Fibroblast of gingiva (primary cell): ENCODE measurements at regions not wholly inside any gene's neighbourhood (a gene's known extent, or its start where the extent isn't known, plus 50 kb on each side); places are given as distances from the start of the nearest gene placed in this dataset.

Experiments used
- DNase-seq: peaks from one replicate; pipeline ENCODE4 v3.0.0-alpha.2; 2011; ENCODE audit warnings: low read depth

DNA sequence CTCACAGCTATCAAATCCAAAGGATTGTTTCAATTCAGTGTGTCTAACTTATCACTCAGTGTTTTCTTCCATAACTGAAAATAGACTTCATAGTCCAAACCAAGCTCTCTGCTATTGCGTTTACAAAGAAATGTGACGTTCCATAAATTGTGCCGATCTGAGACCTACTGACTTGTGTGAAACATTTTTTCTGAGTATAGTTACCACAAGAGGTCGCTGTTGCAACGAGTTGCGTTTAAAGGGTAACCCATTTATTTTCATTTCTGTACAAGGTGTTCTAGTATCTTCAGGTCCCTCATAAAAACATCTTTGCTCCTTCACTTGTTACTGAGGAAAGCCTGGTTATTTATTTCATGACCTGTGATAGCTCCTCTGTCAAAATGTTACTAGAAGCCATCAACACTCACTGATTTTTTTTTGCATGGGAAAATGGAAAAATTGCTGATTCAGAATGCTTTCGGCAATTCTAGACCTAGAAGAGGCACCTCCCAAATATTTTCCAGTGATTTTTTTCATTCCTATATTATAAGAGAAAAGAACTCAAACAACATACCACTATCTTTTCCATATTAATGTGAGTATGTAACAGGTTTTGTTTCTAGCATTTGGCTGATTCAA lies 60.9 kb upstream of the OR4E1 start:
- no peak for DNase-seq

DNA sequence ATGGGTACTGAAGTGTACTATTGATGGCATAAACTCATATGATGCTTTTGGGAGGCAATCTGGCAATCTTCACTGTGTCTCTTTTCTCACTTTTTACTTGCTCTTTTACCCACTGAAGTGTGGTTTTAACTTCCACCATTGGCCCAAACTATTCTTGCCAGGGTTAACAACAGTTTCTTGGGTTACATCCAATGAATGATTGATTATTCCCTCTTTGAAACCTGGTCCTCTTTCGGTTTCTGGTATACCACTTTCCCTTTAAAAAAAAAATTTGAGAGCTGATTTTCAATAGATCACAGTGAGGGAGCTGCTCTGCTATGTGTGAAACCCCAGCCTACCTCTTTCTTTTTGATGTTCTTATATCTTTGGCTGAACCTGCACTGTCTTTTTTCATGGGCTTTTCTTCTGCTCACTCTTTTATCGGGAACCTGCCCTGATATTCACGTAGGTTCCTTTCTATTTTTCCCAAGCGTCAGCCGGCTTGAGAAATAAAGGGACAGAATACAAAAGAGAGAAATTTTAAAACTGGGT lies 56.1 kb upstream of the OR4E1 start:
- DNase-seq: no peak

DNA sequence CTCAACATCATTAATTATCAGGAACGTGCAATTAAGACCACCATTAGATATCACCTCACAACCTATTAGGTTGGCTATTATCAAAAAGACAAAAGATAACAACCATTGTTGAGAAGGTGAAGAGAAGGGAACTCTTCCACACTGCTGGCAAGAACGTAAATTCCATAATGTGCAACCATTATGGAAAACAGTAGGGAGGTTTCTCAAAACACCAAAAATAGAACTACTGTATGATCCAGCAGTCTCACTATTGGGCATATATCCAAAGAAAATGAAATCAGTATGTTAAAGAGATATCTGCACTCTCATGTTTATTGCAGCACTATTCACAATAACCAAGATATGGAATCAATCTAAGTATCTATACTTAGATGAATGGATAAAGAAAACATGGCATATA lies 51.6 kb upstream of the OR4E1 start:
- DNase-seq: no peak

DNA sequence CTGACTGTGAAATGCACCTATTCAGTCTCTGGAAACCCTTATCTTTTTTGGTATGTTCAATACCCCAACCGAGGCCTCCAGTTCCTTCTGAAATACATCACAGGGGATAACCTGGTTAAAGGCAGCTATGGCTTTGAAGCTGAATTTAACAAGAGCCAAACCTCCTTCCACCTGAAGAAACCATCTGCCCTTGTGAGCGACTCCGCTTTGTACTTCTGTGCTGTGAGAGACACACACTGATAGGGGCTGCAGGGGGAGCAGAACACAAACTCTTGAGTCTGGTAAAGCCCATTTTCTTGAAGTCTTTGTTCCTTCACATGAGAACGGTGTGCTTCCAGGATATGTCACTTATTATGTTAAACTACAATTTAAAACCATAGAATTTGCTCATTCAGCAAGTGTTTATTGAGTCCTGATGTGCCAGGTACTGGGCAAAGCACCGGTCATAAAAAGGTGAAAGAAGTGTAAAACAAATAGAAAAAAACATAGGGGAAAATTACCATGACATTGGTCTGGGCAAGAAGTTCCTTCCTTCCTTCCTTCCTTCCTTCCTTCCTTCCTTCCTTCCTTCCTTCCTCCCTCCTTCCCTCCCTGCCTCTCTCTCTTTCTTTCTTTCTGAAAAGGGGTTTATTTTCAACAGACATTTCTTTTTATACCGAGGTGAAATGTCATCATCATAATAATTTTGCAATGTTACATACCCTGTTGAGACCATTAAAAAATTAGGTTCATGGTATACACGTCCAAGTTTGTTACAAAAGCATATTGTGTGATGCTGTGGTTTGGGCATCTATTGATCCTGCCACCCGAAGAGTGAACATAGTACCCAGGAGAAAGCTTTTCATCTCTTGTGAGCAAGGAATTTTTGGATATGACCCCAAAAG lies 50.7 kb upstream of the OR4E1 start:
- DNase-seq: no peak

DNA sequence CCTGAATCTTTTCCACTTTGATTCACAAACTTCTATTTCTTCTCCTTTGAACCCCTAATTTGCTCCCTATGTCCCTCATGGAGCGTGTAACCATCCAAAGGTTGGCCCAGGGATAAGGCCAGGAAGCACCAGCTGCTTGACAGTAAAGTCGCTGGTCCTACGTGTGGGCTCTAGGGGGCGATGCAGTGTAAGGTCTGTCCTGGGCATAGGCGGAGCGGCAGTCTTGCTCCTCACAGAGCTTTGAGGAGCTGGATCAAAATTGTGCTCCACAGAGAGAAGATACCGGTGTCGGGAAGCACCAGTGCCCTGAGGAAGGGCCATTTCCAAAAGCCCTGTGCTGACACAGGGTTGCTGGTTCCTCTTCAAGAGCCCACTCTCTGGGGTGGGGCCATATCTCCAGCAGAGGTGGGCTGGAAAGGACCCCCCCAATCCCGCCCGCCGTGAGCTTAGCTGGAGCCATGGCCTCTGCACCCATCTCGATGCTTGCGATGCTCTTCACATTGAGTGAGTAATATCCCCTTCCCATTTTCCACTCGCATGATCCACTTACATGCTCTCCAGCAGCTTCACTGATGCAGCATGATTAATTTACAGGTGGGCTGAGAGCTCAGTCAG lies 49.9 kb upstream of the OR4E1 start:
- no peak for DNase-seq
